ENCODE measurements at regions not wholly inside any gene's neighbourhood (a gene's known extent, or its start where the extent isn't known, plus 50 kb on each side); places are given as distances from the start of the nearest gene placed in this dataset.

- ChIA-PET CTCF (ENCODE audit: low intra/inter-chr PET ratio, low total read pairs) (no interaction called here), POLR2A (no interaction called here)
- peaks cover 0 to 8% of the 10 kb centered on the region in 2 experiments; a peak in 2 of 5 replicates for H3K27me3 ChIP-seq (ENCODE audit: control insufficient read depth in 1 of 2, insufficient read depth in 2 of 2, low read length in 2 of 2)
- H3K9ac ChIP-seq (ENCODE audit: insufficient read depth, low read depth, low read length) = no peak overlapping the region
- H3K4me1 ChIP-seq (ENCODE audit: insufficient read depth, low read length) = no peaks in the 10 kb centered on the region
- no peaks in the 10 kb centered on the region for H3K79me2 ChIP-seq (ENCODE audit: insufficient read depth, low read length)
- H3K4me2 ChIP-seq (ENCODE audit: low read depth, low read length) = no peak overlapping the region
- H3K27ac ChIP-seq (ENCODE audit: extremely low read length, insufficient read depth, low read length) = no peak overlapping the region
- FAIRE-seq (no peak), DNase-seq (ENCODE audit: low spot score) (no peak), ATAC-seq (no peak)
- H3K36me3 ChIP-seq (replicated peaks in 1 of 2; ENCODE audit: control insufficient read depth in 1 of 2, insufficient read depth in 2 of 2, low read length in 2 of 2) = no peaks in the 10 kb centered on the region
- no peaks in the 10 kb centered on the region for H4K20me1 ChIP-seq (ENCODE audit: insufficient read depth, low read length)
- H3K9me3 ChIP-seq (ENCODE audit: low read length) = peaks cover 8% of the 10 kb centered on the region; the same call in 1 of the 2 replicates
- H3K4me3 ChIP-seq (replicated peaks in 1 of 3; ENCODE audit: insufficient read depth in 1 of 3, low read depth in 2 of 3, low read length in 3 of 3) = no peak overlapping the region
- in situ Hi-C loops (cut with HindIII; ENCODE audit: extremely low pct_ligation_motif_present, low pct_unique_long_range_greater_than_20kb) = loop anchor here (10.0 kb wide), 1 partner anchor 56 kb away; no protein-coding TSS in a partner anchor
- H2AFZ ChIP-seq (ENCODE audit: low read length) = no peak overlapping the region
- WGBS (ENCODE audit: low lambda C conversion rate) = 3% methylated on average over 1 of the region's 1 CpG
- intact Hi-C loops (cut with micrococcal nuclease; ENCODE audit: unreplicated experiment) = no loop called here
- no TSS peak for BruUV-seq (replicated peaks)
- TF ChIP-seq HNRNPLL (IDR thresholded peaks at IDR 0.05; ENCODE audit: low read depth, low read length, poor library complexity, severe bottlenecking) = no peak
- TF ChIP-seq ZNF160 (CRISPR knock-in tag; IDR thresholded peaks at IDR 0.05) = peak; percentile 94
Observed at GRCh38 chr11:134768463-134768862, 356.4 kb upstream of the B3GAT1 start.

DNA sequence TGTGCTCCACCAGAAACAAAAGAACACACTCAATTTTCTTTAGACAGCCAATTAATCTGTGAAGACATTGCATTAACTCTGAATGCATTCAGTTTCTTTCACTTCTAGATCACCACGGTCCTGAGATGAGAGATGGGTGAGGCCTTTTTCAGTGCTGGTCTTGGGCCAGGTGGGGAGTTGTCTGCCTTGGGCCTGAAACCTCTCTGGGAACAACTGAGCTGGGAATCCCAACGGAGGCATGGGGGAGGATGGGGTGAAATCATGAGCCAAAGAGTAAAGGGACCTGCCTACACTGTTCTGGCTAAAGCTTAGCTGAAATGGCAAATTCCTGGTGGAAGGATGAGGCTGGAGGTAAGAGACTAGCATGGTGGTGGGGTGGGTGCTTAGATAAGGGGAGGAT is 353.5 kb upstream of the B3GAT1 start:
- peaks cover 8% of the 10 kb centered on the region; the same call in 1 of the 2 replicates for H3K9me3 ChIP-seq (ENCODE audit: low read length)
- TF ChIP-seq U2AF2 (IDR thresholded peaks at IDR 0.05; ENCODE audit: low read depth, low read length) = no peak
- no peak for TF ChIP-seq KLF13 (CRISPR knock-in tag; IDR thresholded peaks at IDR 0.05)
- no peak for TF ChIP-seq DNMT3B (CRISPR knock-in tag; conservative IDR thresholded peaks at IDR 0.05)
- no peak for TF ChIP-seq TAF1 (CRISPR knock-in tag; IDR thresholded peaks at IDR 0.05)
- no peak for TF ChIP-seq SRY (CRISPR knock-in tag; IDR thresholded peaks at IDR 0.05)
- TF ChIP-seq, protein P1, sequence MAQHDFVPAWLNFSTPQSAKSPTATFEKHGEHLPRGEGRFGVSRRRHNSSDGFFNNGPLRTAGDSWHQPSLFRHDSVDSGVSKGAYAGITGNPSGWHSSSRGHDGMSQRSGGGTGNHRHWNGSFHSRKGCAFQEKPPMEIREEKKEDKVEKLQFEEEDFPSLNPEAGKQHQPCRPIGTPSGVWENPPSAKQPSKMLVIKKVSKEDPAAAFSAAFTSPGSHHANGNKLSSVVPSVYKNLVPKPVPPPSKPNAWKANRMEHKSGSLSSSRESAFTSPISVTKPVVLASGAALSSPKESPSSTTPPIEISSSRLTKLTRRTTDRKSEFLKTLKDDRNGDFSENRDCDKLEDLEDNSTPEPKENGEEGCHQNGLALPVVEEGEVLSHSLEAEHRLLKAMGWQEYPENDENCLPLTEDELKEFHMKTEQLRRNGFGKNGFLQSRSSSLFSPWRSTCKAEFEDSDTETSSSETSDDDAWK (CRISPR knock-in tag; IDR thresholded peaks at IDR 0.05) = no peak
- TF ChIP-seq KLF9 (CRISPR knock-in tag; IDR thresholded peaks at IDR 0.05; ENCODE audit: low read depth) = no peak
- TF ChIP-seq, protein P2, sequence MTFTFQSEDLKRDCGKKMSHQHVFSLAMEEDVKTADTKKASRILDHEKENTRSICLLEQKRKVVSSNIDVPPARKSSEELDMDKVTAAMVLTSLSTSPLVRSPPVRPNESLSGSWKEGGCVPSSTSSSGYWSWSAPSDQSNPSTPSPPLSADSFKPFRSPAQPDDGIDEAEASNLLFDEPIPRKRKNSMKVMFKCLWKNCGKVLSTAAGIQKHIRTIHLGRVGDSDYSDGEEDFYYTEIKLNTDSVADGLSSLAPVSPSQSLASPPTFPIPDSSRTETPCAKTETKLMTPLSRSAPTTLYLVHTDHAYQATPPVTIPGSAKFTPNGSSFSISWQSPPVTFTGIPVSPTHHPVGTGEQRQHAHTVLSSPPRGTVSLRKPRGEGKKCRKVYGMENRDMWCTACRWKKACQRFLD (CRISPR knock-in tag; IDR thresholded peaks at IDR 0.05; ENCODE audit: borderline replicate concordance) = no peak
- TF ChIP-seq MXD3 (CRISPR knock-in tag; IDR thresholded peaks at IDR 0.05) = no peak
- TF ChIP-seq MED1 (CRISPR knock-in tag; IDR thresholded peaks at IDR 0.05) = no peak
- no TSS peak for BruUV-seq (replicated peaks)
- intact Hi-C loops (cut with micrococcal nuclease; ENCODE audit: unreplicated experiment) (no loop called here), in situ Hi-C loops (cut with HindIII; ENCODE audit: extremely low pct_ligation_motif_present, low pct_unique_long_range_greater_than_20kb) (loop anchor here (10.0 kb wide), 1 partner anchor 59 kb away; no protein-coding TSS in a partner anchor)
- FAIRE-seq (no peak), DNase-seq (ENCODE audit: low spot score) (no peak), ATAC-seq (no peak)
- H3K4me3 ChIP-seq (replicated peaks in 1 of 3; ENCODE audit: insufficient read depth in 1 of 3, low read depth in 2 of 3, low read length in 3 of 3) = no peak overlapping the region
- ChIA-PET POLR2A (no interaction called here), CTCF (ENCODE audit: low intra/inter-chr PET ratio, low total read pairs) (no interaction called here)
- H3K27ac ChIP-seq (ENCODE audit: extremely low read length, insufficient read depth, low read length) = no peak overlapping the region
- no peak overlapping the region for H2AFZ ChIP-seq (ENCODE audit: low read length)
- no peaks in the 10 kb centered on the region for H3K4me1 ChIP-seq (ENCODE audit: insufficient read depth, low read length)
- H3K79me2 ChIP-seq (ENCODE audit: insufficient read depth, low read length) = no peaks in the 10 kb centered on the region
- no peak overlapping the region for H3K9ac ChIP-seq (ENCODE audit: insufficient read depth, low read depth, low read length)
- H3K27me3 ChIP-seq (ENCODE audit: control insufficient read depth in 1 of 2, insufficient read depth in 2 of 2, low read length in 2 of 2) = peaks cover 0 to 8% of the 10 kb centered on the region in 2 experiments; a peak in 2 of 5 replicates
- no peak overlapping the region for H3K4me2 ChIP-seq (ENCODE audit: low read depth, low read length)
- 45% methylated on average over 2 of the region's 2 CpGs for WGBS (ENCODE audit: low lambda C conversion rate)
- no peaks in the 10 kb centered on the region for H3K36me3 ChIP-seq (replicated peaks in 1 of 2; ENCODE audit: control insufficient read depth in 1 of 2, insufficient read depth in 2 of 2, low read length in 2 of 2)
- no peaks in the 10 kb centered on the region for H4K20me1 ChIP-seq (ENCODE audit: insufficient read depth, low read length)
